ENCODE measurements at regions not wholly inside any gene's neighbourhood (a gene's known extent, or its start where the extent isn't known, plus 50 kb on each side); places are given as distances from the start of the nearest gene placed in this dataset.

DNA sequence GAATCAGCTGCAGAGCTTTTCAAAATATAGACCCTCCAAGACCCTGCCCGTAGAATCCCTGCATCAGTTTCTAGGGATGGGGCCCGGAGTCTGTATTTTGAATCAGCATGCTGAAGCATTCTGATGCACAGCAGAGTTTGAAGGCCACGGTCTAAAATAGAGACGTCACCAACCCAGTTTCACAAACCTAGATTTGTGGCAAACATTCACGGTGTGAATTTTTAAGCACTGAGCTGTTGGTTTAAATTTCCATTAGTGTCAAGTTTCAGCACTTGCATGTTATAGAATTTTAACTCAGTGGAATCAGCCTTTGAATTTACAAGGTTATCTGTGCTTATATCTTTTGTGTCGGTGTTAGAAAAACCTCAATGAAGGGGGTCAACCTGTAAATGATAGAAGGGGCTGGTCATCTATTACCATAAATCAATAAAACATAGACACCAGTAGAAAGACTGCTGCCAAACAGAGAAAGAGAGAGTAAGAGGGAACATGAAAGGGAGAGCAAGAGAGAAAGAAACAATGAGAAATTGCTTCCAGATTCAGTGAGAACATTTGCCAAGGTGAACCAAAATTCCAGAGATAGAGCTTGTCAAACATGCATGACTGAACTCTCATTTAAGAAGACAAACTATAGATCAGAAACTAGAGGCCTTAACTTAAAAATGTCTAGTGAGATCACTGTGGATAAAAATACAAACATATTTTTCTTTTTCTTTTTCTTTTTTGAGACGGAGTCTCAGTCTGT, 414.9 kb downstream of the ZSWIM6 start:
- Histone ChIP-seq H3K9me3 (no peaks in the 10 kb centered on the region), H3K36me3 (no peaks in the 10 kb centered on the region), H3K27ac (no peak overlapping the region), H3K27me3 (no peaks in the 10 kb centered on the region), H3K4me1 (no peaks in the 10 kb centered on the region), H3K4me3 (no peak overlapping the region)
- DNase-seq: no peak
- 87 to 96% methylated on average over 7 of the region's 7 CpGs for WGBS, 2 donors
- intact Hi-C loops (cut with DNase I): no loop called here
- no peak for TF ChIP-seq POLR2AphosphoS5 (IDR thresholded peaks at IDR 0.05)
- TF ChIP-seq, protein P1, sequence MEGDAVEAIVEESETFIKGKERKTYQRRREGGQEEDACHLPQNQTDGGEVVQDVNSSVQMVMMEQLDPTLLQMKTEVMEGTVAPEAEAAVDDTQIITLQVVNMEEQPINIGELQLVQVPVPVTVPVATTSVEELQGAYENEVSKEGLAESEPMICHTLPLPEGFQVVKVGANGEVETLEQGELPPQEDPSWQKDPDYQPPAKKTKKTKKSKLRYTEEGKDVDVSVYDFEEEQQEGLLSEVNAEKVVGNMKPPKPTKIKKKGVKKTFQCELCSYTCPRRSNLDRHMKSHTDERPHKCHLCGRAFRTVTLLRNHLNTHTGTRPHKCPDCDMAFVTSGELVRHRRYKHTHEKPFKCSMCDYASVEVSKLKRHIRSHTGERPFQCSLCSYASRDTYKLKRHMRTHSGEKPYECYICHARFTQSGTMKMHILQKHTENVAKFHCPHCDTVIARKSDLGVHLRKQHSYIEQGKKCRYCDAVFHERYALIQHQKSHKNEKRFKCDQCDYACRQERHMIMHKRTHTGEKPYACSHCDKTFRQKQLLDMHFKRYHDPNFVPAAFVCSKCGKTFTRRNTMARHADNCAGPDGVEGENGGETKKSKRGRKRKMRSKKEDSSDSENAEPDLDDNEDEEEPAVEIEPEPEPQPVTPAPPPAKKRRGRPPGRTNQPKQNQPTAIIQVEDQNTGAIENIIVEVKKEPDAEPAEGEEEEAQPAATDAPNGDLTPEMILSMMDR (IDR thresholded peaks at IDR 0.05): no peak
- no peak for TF ChIP-seq POLR2A (IDR thresholded peaks at IDR 0.05)
- TF ChIP-seq EP300 (IDR thresholded peaks at IDR 0.05): no peak

DNA sequence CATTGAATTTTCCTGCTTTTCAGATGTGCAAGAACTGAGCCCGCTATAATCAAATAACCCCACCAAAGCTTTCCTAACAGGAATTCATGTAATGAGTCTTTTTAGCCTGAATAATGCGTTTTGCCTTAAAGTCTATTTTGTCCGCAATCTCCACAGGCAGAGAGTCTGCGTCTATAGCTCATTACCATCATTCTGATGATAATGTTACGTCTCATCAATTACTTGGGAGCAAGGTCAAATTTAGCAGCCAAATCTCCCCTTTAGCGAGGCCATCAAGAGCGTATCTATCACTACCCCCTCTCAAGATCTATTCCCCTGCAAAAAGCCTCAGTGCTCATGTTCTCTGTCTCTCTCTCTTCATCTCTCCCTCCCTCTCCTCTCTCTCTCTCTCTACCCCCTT, 416.1 kb downstream of the ZSWIM6 start:
- intact Hi-C loops (cut with DNase I): no loop called here
- Histone ChIP-seq H3K4me1 (no peaks in the 10 kb centered on the region), H3K36me3 (no peaks in the 10 kb centered on the region), H3K4me3 (no peak overlapping the region), H3K27ac (no peak overlapping the region), H3K9me3 (no peaks in the 10 kb centered on the region), H3K27me3 (no peaks in the 10 kb centered on the region)
- DNase-seq: no peak
- 96% methylated on average over 7 of the region's 7 CpGs for WGBS, 2 donors
- TF ChIP-seq POLR2A (IDR thresholded peaks at IDR 0.05): no peak
- TF ChIP-seq, protein P1 (IDR thresholded peaks at IDR 0.05): no peak
- no peak for TF ChIP-seq EP300 (IDR thresholded peaks at IDR 0.05)

DNA sequence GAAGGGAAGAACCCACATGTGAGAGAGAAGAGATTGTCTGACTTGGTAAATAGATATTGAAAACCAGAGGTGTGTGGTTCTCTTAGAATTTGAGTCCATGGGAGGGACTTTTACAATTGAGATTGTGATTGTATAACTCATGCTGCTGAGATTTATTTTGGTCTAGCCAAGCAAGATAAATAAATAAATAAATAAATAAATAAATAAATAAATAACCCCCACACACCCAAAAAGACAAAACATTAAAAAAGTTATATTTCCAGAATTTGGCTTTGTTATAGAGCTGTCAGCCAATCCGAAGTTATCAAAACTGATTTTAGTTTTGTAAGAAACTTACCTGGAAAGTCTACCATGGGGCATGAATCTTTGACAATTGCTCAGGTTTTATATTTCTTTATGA, 416.6 kb downstream of the ZSWIM6 start:
- H3K9me3 ChIP-seq: no peaks in the 10 kb centered on the region
- intact Hi-C loops (cut with DNase I): no loop called here
- no peak overlapping the region for H3K4me3 ChIP-seq
- whole genome bisulfite sequencing, 2 donors: 91 to 93% methylated on average over 1 of the region's 1 CpG
- no peak for DNase-seq
- H3K27me3 ChIP-seq: no peaks in the 10 kb centered on the region
- no peak for TF ChIP-seq EP300 (IDR thresholded peaks at IDR 0.05)
- TF ChIP-seq POLR2AphosphoS5 (IDR thresholded peaks at IDR 0.05): no peak
- TF ChIP-seq, protein P1 (IDR thresholded peaks at IDR 0.05): no peak
- no peak for TF ChIP-seq POLR2A (IDR thresholded peaks at IDR 0.05)
- no peaks in the 10 kb centered on the region for H3K4me1 ChIP-seq
- H3K36me3 ChIP-seq: no peaks in the 10 kb centered on the region
- no peak overlapping the region for H3K27ac ChIP-seq

DNA sequence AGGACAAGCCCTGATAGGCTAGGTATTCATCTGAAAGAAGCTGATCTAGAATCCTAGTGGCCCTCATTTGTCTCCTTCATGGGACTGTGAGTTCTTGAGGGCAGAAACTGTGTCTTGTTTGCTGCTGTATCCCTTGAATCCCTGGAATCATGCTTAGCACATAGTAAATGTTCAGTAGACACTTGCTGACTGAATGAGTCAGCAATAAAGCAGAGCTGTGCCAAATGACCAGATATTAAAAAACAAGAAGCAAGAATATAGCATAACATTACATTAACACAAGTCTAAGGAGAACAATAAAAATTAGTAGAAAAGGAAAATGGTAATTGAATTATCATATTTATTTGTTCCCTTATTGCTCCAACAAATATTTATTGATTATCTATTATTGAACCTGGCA, 420.5 kb downstream of the ZSWIM6 start:
- no peak for DNase-seq
- no peaks in the 10 kb centered on the region for H3K9me3 ChIP-seq
- intact Hi-C loops (cut with DNase I): no loop called here
- TF ChIP-seq POLR2A (IDR thresholded peaks at IDR 0.05) (no peak), EP300 (IDR thresholded peaks at IDR 0.05) (no peak), POLR2AphosphoS5 (IDR thresholded peaks at IDR 0.05) (no peak)
- TF ChIP-seq, protein P1 (IDR thresholded peaks at IDR 0.05): no peak
- no peak overlapping the region for H3K27ac ChIP-seq
- no peak overlapping the region for H3K4me3 ChIP-seq
- H3K4me1 ChIP-seq: no peaks in the 10 kb centered on the region
- no peaks in the 10 kb centered on the region for H3K27me3 ChIP-seq
- no peaks in the 10 kb centered on the region for H3K36me3 ChIP-seq

DNA sequence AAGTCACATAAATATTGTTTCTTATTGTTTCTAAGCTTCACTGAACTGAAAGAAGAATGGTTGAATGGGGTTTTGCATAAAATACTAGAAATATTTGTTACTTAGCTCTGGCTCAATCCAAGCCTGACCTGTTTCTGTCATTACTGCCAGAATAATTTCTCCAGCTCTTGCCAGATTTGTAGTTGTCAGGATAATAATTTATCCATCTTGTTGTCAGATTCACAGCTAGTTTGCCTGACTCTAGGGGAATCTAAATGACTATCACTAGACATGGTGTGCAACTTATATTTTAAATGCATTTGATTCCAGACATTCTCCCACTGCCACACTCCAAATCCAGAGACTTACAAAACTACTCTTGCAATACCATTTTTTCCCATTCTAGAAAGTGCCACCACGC, 422.7 kb downstream of the ZSWIM6 start:
- TF ChIP-seq POLR2A (IDR thresholded peaks at IDR 0.05) (no peak), EP300 (IDR thresholded peaks at IDR 0.05) (no peak)
- Histone ChIP-seq H3K4me3 (no peak overlapping the region), H3K9me3 (no peaks in the 10 kb centered on the region), H3K36me3 (no peaks in the 10 kb centered on the region), H3K27me3 (no peaks in the 10 kb centered on the region), H3K4me1 (no peaks in the 10 kb centered on the region), H3K27ac (no peak overlapping the region)
- intact Hi-C loops (cut with DNase I): no loop called here
- 70 to 80% methylated on average over 1 of the region's 1 CpG for WGBS, 2 donors
- no peak for DNase-seq

Measured in sigmoid colon (tissue), 6 donors.